ENCODE measurements at regions not wholly inside any gene's neighbourhood (a gene's known extent, or its start where the extent isn't known, plus 50 kb on each side); places are given as distances from the start of the nearest gene placed in this dataset.

- TF ChIP-seq CTCF (IDR thresholded peaks at IDR 0.05) (no peak), ZFX (IDR thresholded peaks at IDR 0.05; ENCODE audit: borderline replicate concordance) (no peak)
Observed at GRCh38 chr2:16104949-16105668, 164.8 kb downstream of the MYCN start.

Data from 22Rv1 (cell line).